ENCODE measurements at regions not wholly inside any gene's neighbourhood (a gene's known extent, or its start where the extent isn't known, plus 50 kb on each side); places are given as distances from the start of the nearest gene placed in this dataset.

DNA sequence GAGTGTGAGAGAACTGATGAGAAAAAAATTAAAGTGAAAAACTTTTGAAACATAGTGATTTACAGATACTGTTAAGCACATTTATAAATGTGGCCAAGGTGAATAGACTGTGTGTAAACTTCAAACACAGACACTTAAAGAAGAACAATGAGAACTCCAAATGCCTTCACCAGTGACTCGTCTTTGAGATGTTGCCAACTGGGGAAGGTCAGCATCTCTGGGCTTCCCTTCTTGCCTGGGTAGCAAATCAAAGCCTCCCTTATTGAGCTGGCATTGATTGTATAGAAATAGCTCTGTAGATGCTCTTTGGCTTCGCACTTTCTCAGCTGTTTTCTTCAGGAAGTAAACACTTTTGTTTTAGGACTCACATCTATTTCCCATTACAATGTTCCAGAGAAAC is 177.3 kb upstream of the SGCG start:
- CTCF ChIA-PET (ENCODE audit: low intra/inter-chr PET ratio): no interaction called here
- Histone ChIP-seq H3K4me3 (no peak overlapping the region), H3K4me1 (replicated peaks in 1 of 2; ENCODE audit: control insufficient read depth in 2 of 2, insufficient read depth in 2 of 2, low read length in 2 of 2) (no peaks in the 10 kb centered on the region), H3K36me3 (ENCODE audit: control insufficient read depth, insufficient read depth, low read length) (no peaks in the 10 kb centered on the region), H3K27me3 (ENCODE audit: control insufficient read depth in 2 of 2, insufficient read depth in 2 of 2, low read length in 2 of 2) (no peaks in the 10 kb centered on the region), H3K27ac (ENCODE audit: extremely low read depth, low read depth, low read length) (no peak overlapping the region), H3K9me3 (replicated peaks; ENCODE audit: control insufficient read depth, insufficient read depth, low read depth, low read length) (no peaks in the 10 kb centered on the region), H3K4me2 (ENCODE audit: insufficient read depth, low read length) (no peak overlapping the region), H2AFZ (ENCODE audit: low read depth, low read length) (no peak overlapping the region), H3K9me1 (ENCODE audit: control insufficient read depth, insufficient read depth, low read length) (no peaks in the 10 kb centered on the region), H4K20me1 (replicated peaks; ENCODE audit: control insufficient read depth, insufficient read depth, low read length) (no peaks in the 10 kb centered on the region), H3K79me2 (ENCODE audit: control insufficient read depth, insufficient read depth, low read length) (no peaks in the 10 kb centered on the region), H3K9ac (ENCODE audit: insufficient read depth in 1 of 2, low read depth in 2 of 2, low read length in 2 of 2) (no peak overlapping the region)
- POLR2A ChIA-PET: no interaction called here
- TF ChIP-seq ZKSCAN8 (CRISPR knock-in tag; IDR thresholded peaks at IDR 0.05) (no peak), RBM34 (IDR thresholded peaks at IDR 0.05; ENCODE audit: borderline replicate concordance, insufficient read depth, low read length) (no peak), PHB (CRISPR knock-in tag; IDR thresholded peaks at IDR 0.05) (no peak), RB1 (IDR thresholded peaks at IDR 0.05; ENCODE audit: low read depth) (no peak), CEBPB (tag; IDR thresholded peaks at IDR 0.05) (no peak), ZNF23 (CRISPR knock-in tag; IDR thresholded peaks at IDR 0.05) (no peak), ZNF324 (CRISPR knock-in tag; IDR thresholded peaks at IDR 0.05) (no peak), ZNF274 (IDR thresholded peaks at IDR 0.05; ENCODE audit: borderline replicate concordance, low read depth, low read length) (no peak), ZNF512 (tag; IDR thresholded peaks at IDR 0.05) (no peak), PHF20 (IDR thresholded peaks at IDR 0.05; ENCODE audit: partially characterized antibody) (no peak), ZNF408 (CRISPR knock-in tag; IDR thresholded peaks at IDR 0.05; ENCODE audit: low read depth) (no peak), ZNF717 (CRISPR knock-in tag; IDR thresholded peaks at IDR 0.05) (no peak)
- TF ChIP-seq, protein P1, sequence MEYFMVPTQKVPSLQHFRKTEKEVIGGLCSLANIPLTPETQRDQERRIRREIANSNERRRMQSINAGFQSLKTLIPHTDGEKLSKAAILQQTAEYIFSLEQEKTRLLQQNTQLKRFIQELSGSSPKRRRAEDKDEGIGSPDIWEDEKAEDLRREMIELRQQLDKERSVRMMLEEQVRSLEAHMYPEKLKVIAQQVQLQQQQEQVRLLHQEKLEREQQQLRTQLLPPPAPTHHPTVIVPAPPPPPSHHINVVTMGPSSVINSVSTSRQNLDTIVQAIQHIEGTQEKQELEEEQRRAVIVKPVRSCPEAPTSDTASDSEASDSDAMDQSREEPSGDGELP (CRISPR knock-in tag; IDR thresholded peaks at IDR 0.05; ENCODE audit: borderline replicate concordance): no peak
- 5% methylated on average over 2 of the region's 2 CpGs for WGBS (ENCODE audit: insufficient coverage, low coverage, missing lambda C conversion rate)
- ATAC-seq: no peak
- in situ Hi-C loops (cut with MboI) (no loop called here), intact Hi-C loops (cut with micrococcal nuclease) (no loop called here)
- no peak for DNase-seq (ENCODE audit: extremely low read depth in 1 of 4, low spot score in 3 of 4)
- BruUV-seq (replicated peaks): no TSS peak
- FAIRE-seq: no peak
